GM12874 (cell line): ENCODE measurements at regions not wholly inside any gene's neighbourhood (a gene's known extent, or its start where the extent isn't known, plus 50 kb on each side); places are given as distances from the start of the nearest gene placed in this dataset.

Experiments
- TF ChIP-seq, protein P1 (sequence below): IDR thresholded peaks from 2 replicates; pipeline ENCODE4 v1.5.1; 2011; ENCODE audit warnings: low read depth, mild to moderate bottlenecking, control low read depth, low read length, moderate library complexity; ENCODE audit not compliant: insufficient read depth

DNA sequence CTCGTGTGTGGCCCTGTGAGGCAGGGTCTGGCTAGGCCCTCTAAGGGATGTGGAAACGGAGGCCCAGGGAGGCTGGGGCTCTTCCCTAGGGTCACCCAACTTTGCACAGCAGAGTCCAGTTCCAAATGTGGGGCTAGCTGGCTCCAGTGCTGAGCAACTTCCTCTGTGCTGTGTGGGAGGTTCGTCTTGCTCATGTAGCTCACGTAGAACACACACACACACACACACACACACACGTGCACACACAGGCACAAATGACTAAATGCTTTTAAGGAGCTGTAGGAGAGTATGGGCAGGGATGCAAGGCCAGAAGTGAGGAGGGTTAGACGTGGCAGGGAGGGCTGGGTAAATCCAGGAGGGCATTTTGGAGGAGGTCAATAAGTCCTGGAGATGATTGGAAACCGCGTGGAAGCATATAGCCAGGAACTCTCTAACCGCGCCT lies 213.8 kb downstream of the RPLP1 start:
- TF ChIP-seq, protein P1, sequence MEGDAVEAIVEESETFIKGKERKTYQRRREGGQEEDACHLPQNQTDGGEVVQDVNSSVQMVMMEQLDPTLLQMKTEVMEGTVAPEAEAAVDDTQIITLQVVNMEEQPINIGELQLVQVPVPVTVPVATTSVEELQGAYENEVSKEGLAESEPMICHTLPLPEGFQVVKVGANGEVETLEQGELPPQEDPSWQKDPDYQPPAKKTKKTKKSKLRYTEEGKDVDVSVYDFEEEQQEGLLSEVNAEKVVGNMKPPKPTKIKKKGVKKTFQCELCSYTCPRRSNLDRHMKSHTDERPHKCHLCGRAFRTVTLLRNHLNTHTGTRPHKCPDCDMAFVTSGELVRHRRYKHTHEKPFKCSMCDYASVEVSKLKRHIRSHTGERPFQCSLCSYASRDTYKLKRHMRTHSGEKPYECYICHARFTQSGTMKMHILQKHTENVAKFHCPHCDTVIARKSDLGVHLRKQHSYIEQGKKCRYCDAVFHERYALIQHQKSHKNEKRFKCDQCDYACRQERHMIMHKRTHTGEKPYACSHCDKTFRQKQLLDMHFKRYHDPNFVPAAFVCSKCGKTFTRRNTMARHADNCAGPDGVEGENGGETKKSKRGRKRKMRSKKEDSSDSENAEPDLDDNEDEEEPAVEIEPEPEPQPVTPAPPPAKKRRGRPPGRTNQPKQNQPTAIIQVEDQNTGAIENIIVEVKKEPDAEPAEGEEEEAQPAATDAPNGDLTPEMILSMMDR, result no peak

DNA sequence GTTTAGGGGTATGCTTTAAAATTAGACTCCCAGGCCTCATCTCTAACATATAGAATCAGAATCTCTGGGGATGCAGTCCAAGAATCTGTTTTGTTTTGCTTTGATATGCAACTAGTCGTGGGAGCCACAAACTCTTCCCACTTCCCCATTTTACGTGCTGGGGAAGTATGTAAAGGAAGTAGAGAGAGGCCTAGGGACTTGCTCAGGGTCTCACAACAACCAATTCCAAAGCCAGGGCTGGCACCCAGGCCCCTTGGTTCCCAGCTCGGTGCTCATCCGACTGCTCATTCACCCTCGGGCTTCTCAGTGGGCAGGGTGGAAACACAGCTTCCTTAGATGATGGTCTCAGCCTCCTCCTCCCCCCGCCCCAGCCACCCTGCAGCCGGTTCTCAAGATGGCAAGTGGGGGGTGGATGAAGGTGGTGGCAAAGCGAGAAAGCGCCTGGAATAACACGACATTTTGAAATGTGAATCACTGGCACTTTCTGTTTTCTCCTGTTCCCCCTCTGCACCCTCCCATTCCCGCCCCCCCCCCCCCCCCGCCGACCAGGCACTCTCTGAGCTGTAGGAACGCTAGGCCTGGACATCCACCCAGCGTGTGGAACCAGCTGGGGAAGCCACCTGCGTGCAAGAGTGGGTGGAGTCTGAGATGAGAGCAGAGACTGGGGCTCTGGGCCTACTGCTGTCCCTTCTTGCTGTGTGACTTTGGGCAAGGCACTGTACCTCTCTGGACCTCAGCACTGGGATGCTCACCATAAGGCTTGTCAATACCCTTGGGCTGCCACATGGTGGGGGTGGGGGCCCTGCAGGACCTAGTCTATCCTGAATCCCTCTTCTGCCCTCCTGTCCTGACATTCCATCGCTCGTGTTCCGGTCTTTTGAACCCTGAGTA lies 214.5 kb downstream of the RPLP1 start:
- TF ChIP-seq, protein P1, result no peak

DNA sequence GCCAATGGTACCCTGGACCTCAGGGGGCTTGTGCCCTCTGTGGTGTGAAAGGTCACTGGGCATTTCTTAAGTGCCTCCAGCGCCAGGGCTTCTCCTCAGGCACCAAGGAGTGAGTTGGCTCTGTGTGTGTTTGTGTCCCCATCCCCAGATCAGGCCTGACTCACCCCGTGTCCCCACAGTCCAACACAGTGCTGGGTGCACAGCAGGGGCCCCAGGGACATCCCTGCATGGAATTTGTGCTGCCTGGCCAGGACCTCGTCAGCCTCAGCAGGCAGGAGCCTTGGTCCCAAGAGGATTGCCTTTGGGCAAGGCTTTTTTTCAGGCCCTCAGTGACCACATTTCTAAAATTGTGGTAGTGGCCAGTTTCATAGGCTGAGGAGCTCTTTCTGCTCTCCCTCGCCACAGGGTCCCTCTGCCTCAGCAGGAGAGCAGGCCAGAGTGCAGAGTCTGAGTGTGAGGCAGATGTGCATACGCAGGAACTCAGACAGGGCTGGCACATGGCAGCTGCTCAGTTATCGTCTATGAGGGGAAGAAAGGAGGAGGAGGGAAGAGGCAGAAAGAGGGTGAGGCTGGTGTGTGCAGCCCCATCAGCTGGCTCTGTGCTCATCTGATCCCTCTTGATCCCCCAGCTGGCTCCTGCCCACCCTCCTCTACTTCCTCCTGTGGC lies 215.6 kb downstream of the RPLP1 start:
- TF ChIP-seq, protein P1, result no peak

DNA sequence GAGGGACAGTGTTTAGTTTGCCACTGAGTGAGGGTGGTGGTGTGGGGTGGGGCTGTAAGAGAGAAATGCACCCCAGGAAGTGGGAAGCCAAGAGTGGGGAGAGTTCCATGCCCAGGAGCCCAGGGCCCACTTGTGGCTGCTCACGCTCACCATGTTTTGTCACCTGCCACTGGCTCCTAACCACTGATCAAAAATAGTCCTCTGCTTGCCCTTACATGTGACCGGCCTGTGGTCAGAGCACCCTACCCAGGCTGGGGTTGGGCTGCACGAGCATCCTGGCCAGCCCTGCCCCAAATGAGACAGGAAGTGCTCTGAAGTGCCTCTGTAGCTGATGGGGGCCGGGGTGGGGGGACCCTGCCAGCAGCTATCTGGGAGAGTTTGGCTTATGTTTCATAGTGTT lies 216.3 kb downstream of the RPLP1 start:
- TF ChIP-seq, protein P1, result no peak

DNA sequence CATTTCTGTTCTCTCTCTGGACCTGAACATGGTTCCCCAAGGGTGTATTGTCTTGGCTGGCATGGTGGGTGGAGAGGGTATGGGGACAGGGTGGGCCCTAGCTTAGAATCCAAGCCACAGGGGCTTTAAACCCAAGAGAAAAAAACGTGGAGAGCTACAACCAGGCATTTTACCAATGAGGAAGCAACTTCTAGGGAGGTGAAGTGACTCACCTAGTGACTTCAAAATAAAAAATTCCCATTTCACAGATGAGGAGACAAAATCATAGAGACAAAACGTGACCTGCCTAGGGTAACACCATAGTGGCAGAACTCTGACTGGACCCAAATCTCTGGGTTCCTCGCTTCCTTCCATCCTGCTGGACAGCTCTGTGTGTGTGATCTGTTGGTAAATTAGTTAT lies 216.8 kb downstream of the RPLP1 start:
- TF ChIP-seq, protein P1, result no peak

DNA sequence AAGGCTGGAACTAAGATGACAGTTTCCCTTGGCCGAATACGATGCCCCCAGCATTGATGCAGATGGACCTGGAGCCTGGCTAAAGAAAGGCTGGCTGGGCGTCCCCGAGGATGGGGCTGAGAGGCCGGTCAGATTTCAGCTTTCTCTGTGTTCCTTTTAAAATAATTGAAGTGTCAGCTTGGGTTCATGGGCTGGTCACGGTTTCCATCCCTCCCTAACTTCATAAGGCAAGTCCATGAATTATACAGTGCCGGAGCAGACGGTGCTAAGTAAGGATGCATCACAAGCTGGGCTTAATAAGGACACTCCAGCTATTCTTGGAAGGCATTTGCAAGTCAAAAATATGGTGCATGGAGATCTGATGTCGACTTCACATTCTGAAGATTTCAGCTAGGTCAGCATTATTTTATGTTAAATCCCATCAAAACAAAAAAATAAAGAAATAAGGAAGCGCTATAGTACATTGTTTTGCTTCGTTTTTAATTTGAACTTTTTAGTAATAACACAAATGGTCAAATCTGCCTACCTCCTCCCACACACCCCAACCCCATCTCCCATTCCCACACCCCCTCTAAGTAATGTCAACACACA lies 220.8 kb downstream of the RPLP1 start:
- TF ChIP-seq, protein P1, result no peak

DNA sequence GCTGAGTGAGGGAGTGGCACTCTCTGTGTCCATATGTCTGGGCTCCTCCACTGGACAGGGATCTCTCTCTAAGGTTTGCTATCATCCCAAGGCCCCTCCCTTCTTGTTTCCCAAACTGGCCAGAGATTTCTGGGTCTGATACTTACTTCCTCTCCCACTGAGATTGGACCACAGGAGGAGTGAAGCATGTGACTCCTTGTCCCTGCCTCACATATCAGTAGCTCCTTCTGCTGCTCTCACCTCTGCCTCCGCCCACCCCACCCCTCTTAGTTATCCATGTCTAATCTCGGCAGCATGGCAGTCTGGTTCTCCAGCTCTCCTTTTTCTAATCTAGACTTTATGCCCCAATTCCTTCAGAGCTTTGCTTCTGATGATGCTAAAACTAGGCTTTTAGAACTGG lies 223.1 kb downstream of the RPLP1 start:
- TF ChIP-seq, protein P1, result no peak
